HCT116 (cell line): ENCODE measurements at regions not wholly inside any gene's neighbourhood (a gene's known extent, or its start where the extent isn't known, plus 50 kb on each side); places are given as distances from the start of the nearest gene placed in this dataset.

ENCODE experiments used
- ATAC-seq: fragments of 200-7000 bp; cut with Tn5 transposase; 2 replicates; pipeline ENCODE4 v1.9.1; 2020; ENCODE audit warnings: mild to moderate bottlenecking, moderate library complexity
- BruUV-seq: library from RNA; stranded (reverse); fragments of 400-500 nt; replicated peaks from 2 replicates; lab custom pipeline; 2021; lab: Mats Ljungman, UMichigan
- CTCF ChIA-PET: fragments of 300-600 bp; sonication (Branson Sonifier 250); formaldehyde crosslinking; loops from one replicate; lab custom pipeline; 2021; ENCODE audit warnings: antibody characterized with exemption; lab: Charles Lee
- POLR2A ChIA-PET: fragments of 300-600, 350-600 bp; sonication (Branson Sonifier 250); formaldehyde crosslinking; loops from one replicate; lab custom pipeline; 2021; ENCODE audit warnings: antibody characterized with exemption; lab: Charles Lee
- RAD21 ChIA-PET, 2 experiments: fragments of 300-600 bp; sonication (Branson Sonifier 250); formaldehyde crosslinking; loops; one replicate each; lab custom pipeline; 2023; ENCODE audit warnings: low total read pairs in 2 of 2; ENCODE audit not compliant: uncharacterized antibody in 2 of 2, unreplicated experiment in 2 of 2, low non-redundant PET in 1 of 2; lab: Charles Lee
- DNase-seq: peaks from one replicate; pipeline ENCODE4 v3.0.0-alpha.2; 2010; ENCODE audit warnings: low read depth, low spot score
- H2AFZ ChIP-seq: fragments of 200-600 bp; shearing (Covaris generic), sonication (generic); 2 replicates; pipeline ENCODE4 v1.6.1; 2017; ENCODE audit warnings: low read depth, mixed run types, mixed read lengths, antibody characterized with exemption, low read length; ENCODE audit not compliant: poor library complexity, severe bottlenecking
- H3K27ac ChIP-seq: 2 replicates; pipeline ENCODE4 v1.5.1; 2012; ENCODE audit warnings: low read depth, low read length
- H3K27me3 ChIP-seq: fragments of 200-600 bp; sonication (generic); 2 replicates; pipeline ENCODE4 v1.6.1; 2016; ENCODE audit warnings: mixed run types, low read length, mixed read lengths; ENCODE audit not compliant: insufficient read depth
- H3K36me3 ChIP-seq, 2 experiments: fragments of 200-500 bp in 1 of 2; fragments of 200-600 bp in 1 of 2; sonication (Bioruptor generic) in 1 of 2; sonication (generic) in 1 of 2; 2 replicates each; pipeline versions ENCODE4 v1.5.1 to v1.6.1; 2014 to 2016; ENCODE audit warnings: low read length in 2 of 2, inconsistent platforms in 1 of 2, mixed read lengths in 1 of 2, mixed run types in 1 of 2; ENCODE audit not compliant: insufficient read depth in 2 of 2, control insufficient read depth in 1 of 2
- H3K4me1 ChIP-seq, 2 experiments: fragments of 200-600 bp in 1 of 2; sonication (generic) in 1 of 2; 2 replicates each; pipeline versions ENCODE4 v1.5.1 to v1.6.1; 2012 to 2017; ENCODE audit warnings: low read length in 2 of 2, inconsistent platforms in 1 of 2, mild to moderate bottlenecking in 1 of 2, mixed read lengths in 1 of 2, mixed run types in 1 of 2, moderate library complexity in 1 of 2; ENCODE audit not compliant: insufficient read depth in 2 of 2, control insufficient read depth in 1 of 2
- H3K4me2 ChIP-seq: fragments of 200-600 bp; sonication (generic); 2 replicates; pipeline ENCODE4 v1.6.1; 2017; ENCODE audit warnings: mixed run types, low read length, mixed read lengths
- H3K4me3 ChIP-seq, 2 experiments: fragments of 200-600 bp in 1 of 2; sonication (generic) in 1 of 2; replicated peaks in 1 of 2; 2 replicates each; pipeline ENCODE4 v1.5.1; 2011 to 2016; ENCODE audit warnings: low read length in 2 of 2, control low read depth in 1 of 2, low read depth in 1 of 2, mild to moderate bottlenecking in 1 of 2, mixed read lengths in 1 of 2, mixed run types in 1 of 2
- H3K79me2 ChIP-seq: fragments of 200-600 bp; sonication (generic); 2 replicates; pipeline ENCODE4 v1.6.1; 2017; ENCODE audit warnings: mild to moderate bottlenecking, mixed run types, low read length, moderate library complexity, mixed read lengths; ENCODE audit not compliant: insufficient read depth
- H3K9ac ChIP-seq: fragments of 200-600 bp; sonication (generic); 2 replicates; pipeline ENCODE4 v1.6.1; 2016; ENCODE audit warnings: low read length, mixed read lengths
- H3K9me2 ChIP-seq: fragments of 200-600 bp; sonication (generic), shearing (Covaris generic); 2 replicates; pipeline ENCODE4 v1.6.1; 2017; ENCODE audit warnings: mixed run types, mild to moderate bottlenecking, moderate library complexity; ENCODE audit not compliant: insufficient read depth
- H3K9me3 ChIP-seq, 2 experiments: fragments of 200-500 bp in 1 of 2; fragments of 200-600 bp in 1 of 2; sonication (Bioruptor generic) in 1 of 2; sonication (generic) in 1 of 2; 2 replicates each; pipeline ENCODE4 v1.6.1; 2014 to 2017; ENCODE audit warnings: low read length in 2 of 2, mixed read lengths in 2 of 2, inconsistent platforms in 1 of 2, low read depth in 1 of 2, mild to moderate bottlenecking in 1 of 2, mixed run types in 1 of 2, moderate library complexity in 1 of 2; ENCODE audit not compliant: control insufficient read depth in 1 of 2, insufficient read depth in 1 of 2
- H4K20me1 ChIP-seq: fragments of 200-600 bp; sonication (generic), shearing (Covaris generic); 2 replicates; pipeline ENCODE4 v1.6.1; 2017; ENCODE audit warnings: mixed run types, mild to moderate bottlenecking, moderate library complexity; ENCODE audit not compliant: insufficient read depth
- CBX3 ChIP-seq: IDR thresholded peaks from 2 replicates; pipeline ENCODE4 v1.6.1; 2012; ENCODE audit warnings: low read depth
- CEBPB ChIP-seq: IDR thresholded peaks from 2 replicates; pipeline ENCODE4 v1.6.1; 2012; ENCODE audit warnings: low read depth
- ELF1 ChIP-seq: IDR thresholded peaks from 2 replicates; pipeline ENCODE4 v1.6.1; 2012; ENCODE audit warnings: low read depth, borderline replicate concordance
- POLR2AphosphoS5 ChIP-seq: IDR thresholded peaks from 2 replicates; pipeline ENCODE4 v1.6.1; 2011; ENCODE audit warnings: mild to moderate bottlenecking, low read depth, low read length, moderate library complexity
- intact Hi-C: fragments of 100-400 bp; cut with micrococcal nuclease; formaldehyde crosslinking; loops from 2 replicates; pipeline ENCODE4 v1.10.0; 2022
- TF ChIP-seq, protein P1 (sequence below): IDR thresholded peaks from 2 replicates; pipeline ENCODE4 v1.6.1; 2012
- TF ChIP-seq, protein P2 (sequence below), 3 experiments: fragments of 200-600 bp in 1 of 3; sonication (generic) in 1 of 3; IDR thresholded peaks in 2 of 3; conservative IDR thresholded peaks in 1 of 3; 2 replicates each; pipeline ENCODE4 v1.5.1; 2012 to 2017; ENCODE audit warnings: low read depth in 2 of 3, low read length in 2 of 3, antibody characterized with exemption in 1 of 3, borderline replicate concordance in 1 of 3, control low read depth in 1 of 3, mild to moderate bottlenecking in 1 of 3, mixed read lengths in 1 of 3, mixed run types in 1 of 3, moderate library complexity in 1 of 3; ENCODE audit not compliant: insufficient read depth in 1 of 3
- TF ChIP-seq, protein P3 (sequence below): IDR thresholded peaks from 2 replicates; pipeline ENCODE4 v1.6.1; 2012

DNA sequence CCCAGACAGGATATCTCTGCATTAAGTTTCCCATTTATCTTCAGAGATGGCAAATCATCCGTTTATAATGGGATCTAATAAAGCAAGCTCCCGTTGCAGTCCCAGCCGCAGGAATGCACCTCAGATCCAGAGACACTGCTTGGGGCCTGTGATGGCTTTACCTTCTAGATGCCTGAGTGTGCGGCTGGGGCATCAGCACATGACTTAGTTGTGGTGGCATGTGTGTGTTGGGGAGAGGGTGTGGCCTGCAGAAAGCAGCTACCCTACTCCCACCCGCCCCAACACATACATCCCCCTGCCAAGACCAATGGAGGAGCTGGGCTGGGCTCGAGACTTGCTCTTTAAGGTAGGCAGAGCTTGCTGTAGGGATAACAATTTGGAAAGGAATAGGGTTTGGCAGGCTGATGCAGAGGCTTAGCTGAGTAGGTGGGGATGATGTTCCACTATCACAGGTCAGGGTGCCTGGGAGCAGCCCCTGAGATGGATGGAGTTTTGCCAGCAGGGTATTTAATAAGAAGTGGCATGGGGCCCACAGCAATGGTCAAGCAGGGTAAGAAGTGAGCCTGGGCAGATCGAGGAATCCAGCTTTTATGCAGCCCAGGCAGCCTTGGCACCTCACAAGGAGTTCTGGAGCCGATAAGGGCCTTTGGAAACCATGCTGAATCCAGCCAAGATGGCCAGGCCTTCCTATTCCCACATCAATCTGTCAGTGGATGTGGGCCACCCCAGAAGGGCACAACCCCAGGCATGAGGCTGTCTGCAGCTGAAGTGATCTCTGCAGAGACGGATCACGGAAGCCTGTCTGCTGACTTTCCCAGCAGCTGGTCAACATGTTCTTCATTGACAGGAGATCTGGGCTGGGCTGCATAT, 601.3 kb downstream of the BUD13 start (continued):
- TF ChIP-seq, protein P1, sequence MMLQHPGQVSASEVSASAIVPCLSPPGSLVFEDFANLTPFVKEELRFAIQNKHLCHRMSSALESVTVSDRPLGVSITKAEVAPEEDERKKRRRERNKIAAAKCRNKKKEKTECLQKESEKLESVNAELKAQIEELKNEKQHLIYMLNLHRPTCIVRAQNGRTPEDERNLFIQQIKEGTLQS = no peak
- TF ChIP-seq POLR2AphosphoS5 = no peak
- TF ChIP-seq CEBPB = no peak
- no peak for TF ChIP-seq ELF1

DNA sequence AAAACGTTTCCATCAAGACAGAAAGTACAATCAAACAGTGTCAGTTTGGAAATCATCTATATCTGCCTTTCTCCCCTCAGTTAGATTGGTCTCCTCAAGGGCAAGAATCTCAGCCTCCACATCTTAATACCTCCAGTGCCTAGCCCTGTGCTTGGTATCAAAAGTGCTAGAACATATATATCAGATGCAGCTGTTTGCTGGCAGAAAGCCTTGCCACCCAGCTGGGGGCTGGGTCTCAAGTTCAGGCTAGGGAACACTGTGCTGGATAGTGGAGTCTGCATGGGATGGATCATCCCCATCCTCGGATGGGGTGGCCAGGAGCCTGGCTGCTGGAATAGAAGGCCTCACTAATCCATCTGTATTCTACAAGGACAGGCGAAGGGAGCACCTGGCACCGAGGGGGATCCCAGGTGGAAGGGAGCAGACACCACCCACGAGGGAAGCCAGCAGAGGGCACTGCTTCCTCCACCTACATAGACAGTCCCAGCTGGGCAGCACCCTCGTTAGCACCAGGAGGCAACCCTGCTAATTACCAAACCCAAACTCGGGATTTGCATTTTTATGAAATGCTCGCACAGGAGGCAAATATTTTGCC, 602.2 kb downstream of the BUD13 start:
- Histone ChIP-seq H3K27ac (no peak overlapping the region), H3K9me3 (no peaks in the 10 kb centered on the region), H3K4me3 (no peak overlapping the region), H3K9ac (no peak overlapping the region), H3K79me2 (no peaks in the 10 kb centered on the region)
- CTCF ChIA-PET = no interaction called here
- ATAC-seq (peak; percentile 77), DNase-seq (no peak)
- POLR2A ChIA-PET = no interaction called here
- RAD21 ChIA-PET = interaction anchor here in 1 of 2 experiments (0.6 kb wide), 1 partner anchor 12 kb away, joined by 3 read pairs; no protein-coding TSS in a partner anchor
- intact Hi-C loops = loop anchor here (2.0 kb wide), 1 partner anchor 520 kb away; no protein-coding TSS in a partner anchor
- TF ChIP-seq, protein P2, sequence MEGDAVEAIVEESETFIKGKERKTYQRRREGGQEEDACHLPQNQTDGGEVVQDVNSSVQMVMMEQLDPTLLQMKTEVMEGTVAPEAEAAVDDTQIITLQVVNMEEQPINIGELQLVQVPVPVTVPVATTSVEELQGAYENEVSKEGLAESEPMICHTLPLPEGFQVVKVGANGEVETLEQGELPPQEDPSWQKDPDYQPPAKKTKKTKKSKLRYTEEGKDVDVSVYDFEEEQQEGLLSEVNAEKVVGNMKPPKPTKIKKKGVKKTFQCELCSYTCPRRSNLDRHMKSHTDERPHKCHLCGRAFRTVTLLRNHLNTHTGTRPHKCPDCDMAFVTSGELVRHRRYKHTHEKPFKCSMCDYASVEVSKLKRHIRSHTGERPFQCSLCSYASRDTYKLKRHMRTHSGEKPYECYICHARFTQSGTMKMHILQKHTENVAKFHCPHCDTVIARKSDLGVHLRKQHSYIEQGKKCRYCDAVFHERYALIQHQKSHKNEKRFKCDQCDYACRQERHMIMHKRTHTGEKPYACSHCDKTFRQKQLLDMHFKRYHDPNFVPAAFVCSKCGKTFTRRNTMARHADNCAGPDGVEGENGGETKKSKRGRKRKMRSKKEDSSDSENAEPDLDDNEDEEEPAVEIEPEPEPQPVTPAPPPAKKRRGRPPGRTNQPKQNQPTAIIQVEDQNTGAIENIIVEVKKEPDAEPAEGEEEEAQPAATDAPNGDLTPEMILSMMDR (IDR thresholded peaks at IDR 0.05 in 2 of 3, conservative IDR thresholded peaks at IDR 0.05 in 1 of 3; ENCODE audit: borderline replicate concordance in 1 of 3, insufficient read depth in 1 of 3, low read depth in 2 of 3, low read length in 2 of 3) = peak in 2 of 3 experiments; percentile 39 to 40; a peak in 4 of 6 replicates
- TF ChIP-seq, protein P3, sequence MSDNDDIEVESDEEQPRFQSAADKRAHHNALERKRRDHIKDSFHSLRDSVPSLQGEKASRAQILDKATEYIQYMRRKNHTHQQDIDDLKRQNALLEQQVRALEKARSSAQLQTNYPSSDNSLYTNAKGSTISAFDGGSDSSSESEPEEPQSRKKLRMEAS = no peak
- TF ChIP-seq CBX3 = no peak
- TF ChIP-seq ELF1 = no peak
- TF ChIP-seq, protein P1 = no peak
- TF ChIP-seq, all 23 proteins: peak for 1
- BruUV-seq = no TSS peak
- no peaks in the 10 kb centered on the region for H3K9me2 ChIP-seq
- H3K27me3 ChIP-seq = peaks cover 7% of the 10 kb centered on the region; the same call in 1 of the 2 replicates
- no peak overlapping the region for H2AFZ ChIP-seq
- H3K4me1 ChIP-seq = no peaks in the 10 kb centered on the region
- no peaks in the 10 kb centered on the region for H3K36me3 ChIP-seq
- H4K20me1 ChIP-seq = no peaks in the 10 kb centered on the region
- no peak overlapping the region for H3K4me2 ChIP-seq
